ENCODE measurements at regions not wholly inside any gene's neighbourhood (a gene's known extent, or its start where the extent isn't known, plus 50 kb on each side); places are given as distances from the start of the nearest gene placed in this dataset.
A peak's percentile ranks its signal among the peaks of the same experiment; 100 is the strongest.

- no peak overlapping the region for H3K27ac ChIP-seq (ENCODE audit: low read depth, low read length)
- intact Hi-C loops (cut with micrococcal nuclease) = no loop called here
- Mint-ChIP-seq H3K36me3 (no peaks in the 10 kb centered on the region), H3K9me3 (peaks cover 0 to 5% (median 0%) of the 10 kb centered on the region in 11 donors), H3K4me1 (no peaks in the 10 kb centered on the region), H3K27me3 (peaks cover 9 to 47% (median 30%) of the 10 kb centered on the region in 5 donors), H3K27ac (no peak overlapping the region), H3K4me3 (no peak overlapping the region)
- H3K9me3 ChIP-seq (ENCODE audit: control insufficient read depth in 2 of 3, low read length in 3 of 3) = no peaks in the 10 kb centered on the region
- DNase-seq (no peak), ATAC-seq (no peak)
- POLR2A ChIA-PET = no interaction called here
- no peaks in the 10 kb centered on the region for H3K36me3 ChIP-seq (ENCODE audit: control insufficient read depth in 2 of 3, insufficient read depth in 3 of 3, low read length in 3 of 3)
- H3K4me3 ChIP-seq (ENCODE audit: low read length) = no peak overlapping the region
- H3K4me1 ChIP-seq (ENCODE audit: control insufficient read depth in 2 of 2, insufficient read depth in 2 of 2, low read length in 2 of 2) = no peaks in the 10 kb centered on the region
- CTCF ChIA-PET = no interaction called here
- H3K27me3 ChIP-seq (ENCODE audit: control insufficient read depth in 2 of 2, insufficient read depth in 2 of 2, low read length in 2 of 2) = no peaks in the 10 kb centered on the region
These were observed 93.0 kb downstream of the RPL22L1 start for GRCh38 chr3:170776887-170777563.

DNA sequence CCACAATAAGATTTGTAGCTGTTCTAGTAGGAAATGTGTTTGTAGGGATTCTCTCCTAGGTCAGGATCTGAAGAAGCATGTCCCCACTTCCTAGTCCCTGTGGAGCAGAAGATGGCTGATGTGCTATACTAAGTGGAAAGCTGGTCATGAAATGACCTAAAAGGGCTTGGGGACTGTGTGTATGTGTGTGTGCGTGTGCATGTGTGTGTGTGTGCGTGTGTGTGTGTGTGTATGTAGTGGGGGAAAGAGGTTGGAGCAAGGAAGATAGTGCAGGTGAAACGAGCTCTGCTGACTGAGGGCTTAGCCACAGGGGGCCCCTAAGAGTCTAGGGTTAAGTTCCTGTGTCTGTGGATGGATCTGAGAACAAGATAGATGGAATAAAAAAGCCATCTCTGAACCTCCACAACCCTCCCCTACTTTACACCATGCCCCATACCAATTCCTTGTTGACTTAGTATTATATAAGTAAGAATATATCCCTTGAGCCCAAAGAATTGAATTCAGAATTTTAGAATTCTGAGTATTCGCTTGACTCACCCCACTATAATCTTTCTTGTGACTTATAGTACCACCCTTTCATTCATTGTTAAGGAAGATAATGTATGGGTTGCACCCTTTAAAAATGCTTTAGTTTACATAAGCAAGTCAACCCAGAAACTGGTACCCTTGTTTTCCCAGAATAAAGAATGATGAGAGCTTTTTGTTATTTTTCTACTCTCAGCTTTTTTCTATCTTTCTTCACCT, 96.1 kb downstream of the RPL22L1 start:
- no peaks in the 10 kb centered on the region for H3K4me1 ChIP-seq (ENCODE audit: control insufficient read depth in 2 of 2, insufficient read depth in 2 of 2, low read length in 2 of 2)
- H3K9me3 ChIP-seq (ENCODE audit: control insufficient read depth in 2 of 3, low read length in 3 of 3) = no peaks in the 10 kb centered on the region
- no peak overlapping the region for H3K4me3 ChIP-seq (ENCODE audit: low read length)
- intact Hi-C loops (cut with micrococcal nuclease) = no loop called here
- H3K27ac ChIP-seq (ENCODE audit: low read depth, low read length) = no peak overlapping the region
- Mint-ChIP-seq H3K4me1 (no peaks in the 10 kb centered on the region), H3K27me3 (peaks cover 0 to 28% (median 20%) of the 10 kb centered on the region in 5 donors), H3K27ac (no peak overlapping the region), H3K9me3 (peaks cover 0 to 5% (median 0%) of the 10 kb centered on the region in 11 donors), H3K4me3 (no peak overlapping the region), H3K36me3 (no peaks in the 10 kb centered on the region)
- ChIA-PET POLR2A (no interaction called here), CTCF (no interaction called here)
- no peaks in the 10 kb centered on the region for H3K36me3 ChIP-seq (ENCODE audit: control insufficient read depth in 2 of 3, insufficient read depth in 3 of 3, low read length in 3 of 3)
- DNase-seq (no peak), ATAC-seq (no peak)
- no peaks in the 10 kb centered on the region for H3K27me3 ChIP-seq (ENCODE audit: control insufficient read depth in 2 of 2, insufficient read depth in 2 of 2, low read length in 2 of 2)

GRCh38 chr3:170772175-170772574, 97.8 kb downstream of the RPL22L1 start:
- ChIA-PET CTCF (no interaction called here), POLR2A (no interaction called here)
- H3K4me1 Mint-ChIP-seq = peaks cover 0 to 7% (median 0%) of the 10 kb centered on the region in 7 donors
- DNase-seq (no peak), ATAC-seq (no peak)
- no peaks in the 10 kb centered on the region for H3K9me3 ChIP-seq (ENCODE audit: control insufficient read depth in 2 of 3, low read length in 3 of 3)
- H3K36me3 ChIP-seq (ENCODE audit: control insufficient read depth in 2 of 3, insufficient read depth in 3 of 3, low read length in 3 of 3) = no peaks in the 10 kb centered on the region
- no peaks in the 10 kb centered on the region for H3K4me1 ChIP-seq (ENCODE audit: control insufficient read depth in 2 of 2, insufficient read depth in 2 of 2, low read length in 2 of 2)
- peaks cover 0 to 18% (median 9%) of the 10 kb centered on the region in 5 donors for H3K27me3 Mint-ChIP-seq
- H3K27ac ChIP-seq (ENCODE audit: low read depth, low read length) = no peak overlapping the region
- H3K36me3 Mint-ChIP-seq = no peaks in the 10 kb centered on the region
- H3K4me3 ChIP-seq (ENCODE audit: low read length) = no peak overlapping the region
- intact Hi-C loops (cut with micrococcal nuclease) = no loop called here
- H3K27ac Mint-ChIP-seq = no peak overlapping the region
- H3K4me3 Mint-ChIP-seq = no peak overlapping the region
- no peaks in the 10 kb centered on the region for H3K27me3 ChIP-seq (ENCODE audit: control insufficient read depth in 2 of 2, insufficient read depth in 2 of 2, low read length in 2 of 2)
- no peaks in the 10 kb centered on the region for H3K9me3 Mint-ChIP-seq

DNA sequence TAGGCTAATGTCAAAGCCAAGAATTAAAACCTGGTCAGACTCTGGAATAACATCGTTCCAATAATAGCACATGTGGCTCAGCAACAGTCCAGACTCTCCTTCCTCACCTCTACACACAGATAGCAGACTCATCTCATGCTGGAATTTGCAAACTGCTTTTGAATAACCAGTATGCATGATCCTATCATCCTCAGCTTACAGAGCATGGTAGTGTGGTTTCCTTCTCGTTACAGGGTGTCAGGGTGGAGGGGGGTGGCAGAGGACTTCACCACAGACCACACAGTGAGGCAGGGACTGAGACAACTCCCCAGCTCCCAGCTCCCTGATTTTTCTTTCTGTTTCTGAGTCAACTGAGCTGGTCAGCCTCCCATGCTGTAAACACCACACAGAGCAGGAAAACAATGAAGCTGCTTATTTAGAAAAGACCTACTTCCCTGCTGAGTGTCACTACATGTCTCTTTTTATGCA, 101.6 kb downstream of the RPL22L1 start:
- peaks cover 0 to 7% (median 0%) of the 10 kb centered on the region in 7 donors for H3K4me1 Mint-ChIP-seq
- no peak for DNase-seq

DNA sequence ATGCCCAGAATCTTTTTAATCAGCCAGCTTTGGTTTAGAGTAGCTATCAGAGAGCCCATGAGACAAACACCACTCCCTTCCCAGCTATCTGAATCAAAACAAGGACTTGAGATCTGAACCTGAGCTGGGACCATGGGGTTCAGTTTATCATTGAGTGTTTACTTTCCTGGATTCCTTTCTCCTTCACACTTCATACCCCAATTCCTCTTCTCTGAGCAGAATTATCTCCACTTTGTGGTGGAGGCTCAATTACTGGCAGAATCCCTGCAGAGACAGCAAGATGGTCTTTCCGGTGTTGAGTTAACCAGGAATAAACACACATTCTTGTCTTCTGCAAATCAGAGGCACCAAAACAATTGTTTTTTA, 102.4 kb downstream of the RPL22L1 start:
- H3K4me1 Mint-ChIP-seq = peaks cover 0 to 7% (median 0%) of the 10 kb centered on the region in 7 donors
- no peak for DNase-seq
- ChIA-PET CTCF (no interaction called here), POLR2A (no interaction called here)
- Histone ChIP-seq H3K9me3 (ENCODE audit: control insufficient read depth in 2 of 3, low read length in 3 of 3) (no peaks in the 10 kb centered on the region), H3K36me3 (ENCODE audit: control insufficient read depth in 2 of 3, insufficient read depth in 3 of 3, low read length in 3 of 3) (no peaks in the 10 kb centered on the region), H3K4me3 (ENCODE audit: low read length) (no peak overlapping the region), H3K27me3 (ENCODE audit: control insufficient read depth in 2 of 2, insufficient read depth in 2 of 2, low read length in 2 of 2) (no peaks in the 10 kb centered on the region), H3K27ac (ENCODE audit: low read depth, low read length) (no peak overlapping the region), H3K4me1 (ENCODE audit: control insufficient read depth in 2 of 2, insufficient read depth in 2 of 2, low read length in 2 of 2) (no peaks in the 10 kb centered on the region)
- ATAC-seq = no peak
- intact Hi-C loops (cut with micrococcal nuclease) = no loop called here
- H3K27me3 Mint-ChIP-seq = peaks cover 0 to 16% (median 6%) of the 10 kb centered on the region in 5 donors
- H3K36me3 Mint-ChIP-seq = no peaks in the 10 kb centered on the region
- no peak overlapping the region for H3K27ac Mint-ChIP-seq
- H3K4me3 Mint-ChIP-seq = no peak overlapping the region
- H3K9me3 Mint-ChIP-seq = no peaks in the 10 kb centered on the region

More for the DNA sequence above, 101.6 kb downstream of the RPL22L1 start:
- ChIA-PET POLR2A (no interaction called here), CTCF (no interaction called here)
- no peaks in the 10 kb centered on the region for H3K4me1 ChIP-seq (ENCODE audit: control insufficient read depth in 2 of 2, insufficient read depth in 2 of 2, low read length in 2 of 2)
- intact Hi-C loops (cut with micrococcal nuclease) = no loop called here
- no peak overlapping the region for H3K27ac Mint-ChIP-seq
- H3K27me3 Mint-ChIP-seq = peaks cover 0 to 21% (median 6%) of the 10 kb centered on the region in 5 donors
- H3K4me3 Mint-ChIP-seq = no peak overlapping the region
- H3K9me3 Mint-ChIP-seq = no peaks in the 10 kb centered on the region
- no peaks in the 10 kb centered on the region for H3K36me3 Mint-ChIP-seq
- no peaks in the 10 kb centered on the region for H3K27me3 ChIP-seq (ENCODE audit: control insufficient read depth in 2 of 2, insufficient read depth in 2 of 2, low read length in 2 of 2)
- H3K27ac ChIP-seq (ENCODE audit: low read depth, low read length) = no peak overlapping the region
- no peaks in the 10 kb centered on the region for H3K36me3 ChIP-seq (ENCODE audit: control insufficient read depth in 2 of 3, insufficient read depth in 3 of 3, low read length in 3 of 3)
- H3K9me3 ChIP-seq (ENCODE audit: control insufficient read depth in 2 of 3, low read length in 3 of 3) = no peaks in the 10 kb centered on the region
- H3K4me3 ChIP-seq (ENCODE audit: low read length) = no peak overlapping the region
- ATAC-seq = peak; percentile 65

- no peak for DNase-seq
- Mint-ChIP-seq H3K4me1 (peaks cover 0 to 7% (median 0%) of the 10 kb centered on the region in 7 donors), H3K4me3 (no peak overlapping the region), H3K27ac (no peak overlapping the region), H3K27me3 (peaks cover 0 to 18% (median 6%) of the 10 kb centered on the region in 5 donors), H3K9me3 (no peaks in the 10 kb centered on the region), H3K36me3 (no peaks in the 10 kb centered on the region)
- CTCF ChIA-PET = no interaction called here
- H3K27me3 ChIP-seq (ENCODE audit: control insufficient read depth in 2 of 2, insufficient read depth in 2 of 2, low read length in 2 of 2) = no peaks in the 10 kb centered on the region
- no peaks in the 10 kb centered on the region for H3K36me3 ChIP-seq (ENCODE audit: control insufficient read depth in 2 of 3, insufficient read depth in 3 of 3, low read length in 3 of 3)
- H3K27ac ChIP-seq (ENCODE audit: low read depth, low read length) = no peak overlapping the region
- intact Hi-C loops (cut with micrococcal nuclease) = no loop called here
- no peaks in the 10 kb centered on the region for H3K4me1 ChIP-seq (ENCODE audit: control insufficient read depth in 2 of 2, insufficient read depth in 2 of 2, low read length in 2 of 2)
- no peaks in the 10 kb centered on the region for H3K9me3 ChIP-seq (ENCODE audit: control insufficient read depth in 2 of 3, low read length in 3 of 3)
- no peak overlapping the region for H3K4me3 ChIP-seq (ENCODE audit: low read length)
- POLR2A ChIA-PET = no interaction called here
- ATAC-seq = no peak
These were observed 103.0 kb downstream of the RPL22L1 start for GRCh38 chr3:170766823-170767575.
